ENCODE measurements at regions not wholly inside any gene's neighbourhood (a gene's known extent, or its start where the extent isn't known, plus 50 kb on each side); places are given as distances from the start of the nearest gene placed in this dataset.
A peak's percentile ranks its signal among the peaks of the same experiment; 100 is the strongest.

GRCh38 chr2:196289000-196289399, 117.6 kb upstream of the STK17B start:
- ChIA-PET CTCF (interaction anchor here (1.6 to 4.2 kb wide), 2 partner anchors 11 to 211 kb away, joined by 5 to 22 read pairs; no protein-coding TSS in a partner anchor), POLR2A (no interaction called here)
- no peak for TF ChIP-seq CTCF (IDR thresholded peaks at IDR 0.05; ENCODE audit: control extremely low read depth, extremely low read depth, low read depth, missing control alignments)
- peak; percentile 18 for DNase-seq (ENCODE audit: extremely low spot score)

GRCh38 chr2:196290136-196290535, 118.8 kb upstream of the STK17B start:
- TF ChIP-seq CTCF (IDR thresholded peaks at IDR 0.05; ENCODE audit: control extremely low read depth, extremely low read depth, low read depth, missing control alignments): no peak
- CTCF ChIA-PET: interaction anchor here (0.9 to 4.2 kb wide), 7 partner anchors 10 to 212 kb away, joined by 4 to 22 read pairs (median 5); no protein-coding TSS in a partner anchor
- POLR2A ChIA-PET: no interaction called here

GRCh38 chr2:196290569-196290968, 119.2 kb upstream of the STK17B start:
- no peak for TF ChIP-seq CTCF (IDR thresholded peaks at IDR 0.05; ENCODE audit: control extremely low read depth, extremely low read depth, low read depth, missing control alignments)
- ChIA-PET CTCF (interaction anchor here (0.9 to 4.2 kb wide), 6 partner anchors 9 to 213 kb away, joined by 4 to 22 read pairs (median 5); no protein-coding TSS in a partner anchor), POLR2A (no interaction called here)
- no peak for DNase-seq (ENCODE audit: extremely low spot score)

More at GRCh38 chr2:196290136-196290535, 118.8 kb upstream of the STK17B start:
- DNase-seq (ENCODE audit: extremely low spot score): no peak

- no peak for DNase-seq (ENCODE audit: extremely low spot score)
- CTCF ChIA-PET: interaction anchor here (1.2 to 4.2 kb wide), 5 partner anchors 10 to 213 kb away, joined by 3 to 22 read pairs (median 6); no protein-coding TSS in a partner anchor
- POLR2A ChIA-PET: no interaction called here
- no peak for TF ChIP-seq CTCF (IDR thresholded peaks at IDR 0.05; ENCODE audit: control extremely low read depth, extremely low read depth, low read depth, missing control alignments)
These were observed 120.0 kb upstream of the STK17B start for GRCh38 chr2:196291426-196291825.

GRCh38 chr2:196291873-196292800, 120.8 kb upstream of the STK17B start:
- POLR2A ChIA-PET: no interaction called here
- CTCF ChIA-PET: interaction anchor here (1.2 to 4.2 kb wide), 10 partner anchors 9 to 214 kb away, joined by 3 to 22 read pairs (median 4); no protein-coding TSS in a partner anchor
- DNase-seq (ENCODE audit: extremely low spot score): no peak
- no peak for TF ChIP-seq CTCF (IDR thresholded peaks at IDR 0.05; ENCODE audit: control extremely low read depth, extremely low read depth, low read depth, missing control alignments)

- no peak for TF ChIP-seq CTCF (IDR thresholded peaks at IDR 0.05; ENCODE audit: control extremely low read depth, extremely low read depth, low read depth, missing control alignments)
- CTCF ChIA-PET: interaction anchor here (1.1 kb wide), 1 partner anchor 10 kb away, joined by 4 read pairs; no protein-coding TSS in a partner anchor
- no peak for DNase-seq (ENCODE audit: extremely low spot score)
- POLR2A ChIA-PET: no interaction called here
These were observed 122.6 kb upstream of the STK17B start for GRCh38 chr2:196293751-196294515.

All from GM10248 (cell line).